Naive B cell (primary cell): ENCODE measurements at regions not wholly inside any gene's neighbourhood (a gene's known extent, or its start where the extent isn't known, plus 50 kb on each side); places are given as distances from the start of the nearest gene placed in this dataset.
A peak's percentile ranks its signal among the peaks of the same experiment; 100 is the strongest.

Experiments used
- ATAC-seq, 2 donors: fragments of 150-1000 bp; cut with Tn5 transposase; 2 replicates each; pipeline ENCODE4 v1.10.0; 2021; ENCODE audit warnings: low read depth in 2 of 2, mild to moderate bottlenecking in 2 of 2, moderate library complexity in 2 of 2
- DNase-seq: peaks from one replicate; pipeline ENCODE4 v3.0.0; 2022
- H3K27ac Mint-ChIP-seq, 6 donors: one replicate each; pipeline ENCODE4 v1.8.0; 2020 to 2022; ENCODE audit warnings: mild to moderate bottlenecking in 6 of 6, mixed read lengths in 6 of 6, moderate library complexity in 5 of 6, inconsistent platforms in 2 of 6
- H3K27me3 Mint-ChIP-seq, 3 donors: one replicate each; pipeline ENCODE4 v1.8.0; 2021 to 2022; ENCODE audit warnings: mixed read lengths in 3 of 3, mild to moderate bottlenecking in 1 of 3
- H3K36me3 Mint-ChIP-seq, 2 donors: one replicate each; pipeline ENCODE4 v1.8.0; 2020 to 2022; ENCODE audit warnings: mixed read lengths in 2 of 2, inconsistent platforms in 1 of 2, mild to moderate bottlenecking in 1 of 2
- H3K4me1 Mint-ChIP-seq, 3 donors: one replicate each; pipeline ENCODE4 v1.8.0; 2020 to 2022; ENCODE audit warnings: mixed read lengths in 3 of 3, inconsistent platforms in 1 of 3, mild to moderate bottlenecking in 1 of 3, moderate library complexity in 1 of 3
- H3K4me3 Mint-ChIP-seq, 8 donors: one replicate each; pipeline ENCODE4 v1.8.0; 2020 to 2022; ENCODE audit warnings: mild to moderate bottlenecking in 8 of 8, mixed read lengths in 8 of 8, moderate library complexity in 8 of 8, inconsistent platforms in 2 of 8
- H3K9me3 Mint-ChIP-seq, 7 donors: one replicate each; pipeline ENCODE4 v1.8.0; 2020 to 2022; ENCODE audit warnings: mixed read lengths in 7 of 7, mild to moderate bottlenecking in 5 of 7, inconsistent platforms in 2 of 7, moderate library complexity in 1 of 7

- DNase-seq (no peak), ATAC-seq (no peak)
- Mint-ChIP-seq H3K27me3 (peaks cover 0 to 9% (median 6%) of the 10 kb centered on the region in 3 donors), H3K4me3 (no peak overlapping the region), H3K36me3 (no peaks in the 10 kb centered on the region), H3K27ac (peak overlapping the region in 2 of 6 donors; percentile 42 to 47), H3K9me3 (no peaks in the 10 kb centered on the region), H3K4me1 (peaks cover 0 to 7% (median 0%) of the 10 kb centered on the region in 3 donors)
Measured at GRCh38 chr15:93278783-93279182, 189.8 kb upstream of the RGMA start.

GRCh38 chr15:93278006-93278405, 189.0 kb upstream of the RGMA start:
- DNase-seq (no peak), ATAC-seq (no peak)
- Mint-ChIP-seq H3K27me3 (peaks cover 0 to 9% (median 6%) of the 10 kb centered on the region in 3 donors), H3K27ac (no peak overlapping the region), H3K9me3 (peaks cover 0 to 1% (median 0%) of the 10 kb centered on the region in 7 donors), H3K4me1 (peaks cover 0 to 7% (median 0%) of the 10 kb centered on the region in 3 donors), H3K4me3 (no peak overlapping the region), H3K36me3 (no peaks in the 10 kb centered on the region)

DNA sequence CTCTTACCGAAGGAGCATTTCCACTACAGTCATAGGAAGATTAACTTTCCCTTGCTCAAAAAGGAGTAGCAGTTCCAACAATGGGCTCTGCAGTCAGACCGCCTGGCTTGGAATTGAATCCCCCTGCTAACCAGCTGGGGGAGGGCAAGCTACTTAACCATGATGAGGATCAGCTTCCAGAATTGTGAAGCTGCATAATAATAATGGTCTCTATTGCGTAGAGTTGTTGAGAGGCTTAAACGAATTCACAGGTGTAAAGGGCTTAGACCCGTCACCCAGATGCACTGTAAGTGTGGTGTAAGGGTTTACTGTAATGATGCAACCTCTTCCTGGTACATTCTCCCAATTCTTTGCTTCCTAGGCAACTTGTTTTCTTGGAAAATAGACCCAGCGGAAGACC, 185.2 kb upstream of the RGMA start:
- no peak for ATAC-seq

GRCh38 chr15:93271871-93272270, 182.9 kb upstream of the RGMA start:
- Mint-ChIP-seq H3K9me3 (peaks cover 0 to 22% (median 8%) of the 10 kb centered on the region in 7 donors), H3K4me3 (no peak overlapping the region), H3K27me3 (peaks cover 0 to 3% (median 0%) of the 10 kb centered on the region in 3 donors), H3K36me3 (no peaks in the 10 kb centered on the region), H3K27ac (no peak overlapping the region), H3K4me1 (no peaks in the 10 kb centered on the region)
- DNase-seq, result no peak
- ATAC-seq, result no peak

More for the DNA sequence above, 185.2 kb upstream of the RGMA start:
- H3K4me3 Mint-ChIP-seq, result no peak overlapping the region
- H3K9me3 Mint-ChIP-seq, result peaks cover 0 to 22% (median 6%) of the 10 kb centered on the region in 7 donors
- H3K27me3 Mint-ChIP-seq, result peaks cover 0 to 3% (median 0%) of the 10 kb centered on the region in 3 donors
- no peak overlapping the region for H3K27ac Mint-ChIP-seq
- H3K36me3 Mint-ChIP-seq, result no peaks in the 10 kb centered on the region
- DNase-seq, result no peak
- peaks cover 0 to 7% (median 0%) of the 10 kb centered on the region in 3 donors for H3K4me1 Mint-ChIP-seq

GRCh38 chr15:93270937-93271467, 182.0 kb upstream of the RGMA start:
- no peak overlapping the region for H3K4me3 Mint-ChIP-seq
- no peak for DNase-seq
- peaks cover 0 to 22% (median 8%) of the 10 kb centered on the region in 7 donors for H3K9me3 Mint-ChIP-seq
- H3K27ac Mint-ChIP-seq, result no peak overlapping the region
- H3K27me3 Mint-ChIP-seq, result peaks cover 0 to 3% (median 0%) of the 10 kb centered on the region in 3 donors
- H3K4me1 Mint-ChIP-seq, result no peaks in the 10 kb centered on the region
- no peak for ATAC-seq
- no peaks in the 10 kb centered on the region for H3K36me3 Mint-ChIP-seq

DNA sequence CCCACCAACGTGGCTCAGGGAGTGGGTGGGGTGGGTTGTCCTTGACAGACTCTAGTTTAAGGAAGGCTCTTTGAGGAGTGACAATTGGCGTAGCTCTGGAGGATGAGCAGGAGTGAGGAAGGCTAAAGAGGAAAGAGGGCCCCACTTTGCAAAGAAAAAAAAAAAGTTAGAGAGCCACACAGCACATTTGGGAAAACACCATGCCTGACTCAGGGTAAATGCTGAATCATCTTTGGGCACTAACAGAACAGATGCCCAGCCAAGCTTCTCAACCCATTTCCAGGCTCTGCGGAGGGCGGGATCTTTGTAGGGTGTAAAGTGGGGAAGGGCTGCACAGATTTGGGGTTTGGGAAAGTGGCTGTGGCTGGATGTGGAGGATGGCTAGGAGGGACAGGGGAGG, 179.1 kb upstream of the RGMA start:
- Mint-ChIP-seq H3K27me3 (no peaks in the 10 kb centered on the region), H3K27ac (no peak overlapping the region), H3K4me3 (no peak overlapping the region), H3K36me3 (no peaks in the 10 kb centered on the region), H3K9me3 (peaks cover 0 to 25% (median 8%) of the 10 kb centered on the region in 7 donors), H3K4me1 (no peaks in the 10 kb centered on the region)
- DNase-seq (no peak), ATAC-seq (no peak)

DNA sequence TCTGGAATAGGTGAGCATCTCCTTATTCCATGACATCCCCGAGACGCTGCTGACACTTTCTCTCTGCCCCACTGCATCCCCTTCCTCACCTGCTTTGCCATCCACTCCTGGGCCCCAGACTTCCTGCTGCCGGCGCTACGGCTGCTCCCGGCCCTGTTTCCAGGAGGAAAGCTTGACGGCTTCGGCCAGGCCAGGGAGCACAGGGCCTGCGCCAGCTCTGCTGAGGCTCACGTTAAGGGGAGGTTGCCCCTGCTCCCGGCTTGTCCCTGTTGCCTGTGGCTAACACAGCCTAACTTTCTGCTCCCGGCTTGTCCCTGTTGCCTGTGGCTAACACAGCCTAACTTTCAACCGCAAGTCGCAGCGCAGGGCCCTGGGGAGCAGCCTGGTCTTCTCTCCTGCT, 177.3 kb upstream of the RGMA start:
- DNase-seq, result no peak
- H3K4me1 Mint-ChIP-seq, result no peaks in the 10 kb centered on the region
- no peaks in the 10 kb centered on the region for H3K36me3 Mint-ChIP-seq
- H3K4me3 Mint-ChIP-seq, result no peak overlapping the region
- H3K9me3 Mint-ChIP-seq, result peaks cover 0 to 15% (median 5%) of the 10 kb centered on the region in 7 donors
- no peak for ATAC-seq
- H3K27ac Mint-ChIP-seq, result no peak overlapping the region
- peaks cover 0 to 6% (median 0%) of the 10 kb centered on the region in 3 donors for H3K27me3 Mint-ChIP-seq

GRCh38 chr15:93265111-93265556, 176.1 kb upstream of the RGMA start:
- Mint-ChIP-seq H3K27me3 (peaks cover 0 to 6% (median 0%) of the 10 kb centered on the region in 3 donors), H3K27ac (no peak overlapping the region), H3K36me3 (no peaks in the 10 kb centered on the region), H3K4me3 (no peak overlapping the region), H3K9me3 (peaks cover 0 to 8% (median 2%) of the 10 kb centered on the region in 7 donors), H3K4me1 (no peaks in the 10 kb centered on the region)
- DNase-seq (no peak), ATAC-seq (no peak)

DNA sequence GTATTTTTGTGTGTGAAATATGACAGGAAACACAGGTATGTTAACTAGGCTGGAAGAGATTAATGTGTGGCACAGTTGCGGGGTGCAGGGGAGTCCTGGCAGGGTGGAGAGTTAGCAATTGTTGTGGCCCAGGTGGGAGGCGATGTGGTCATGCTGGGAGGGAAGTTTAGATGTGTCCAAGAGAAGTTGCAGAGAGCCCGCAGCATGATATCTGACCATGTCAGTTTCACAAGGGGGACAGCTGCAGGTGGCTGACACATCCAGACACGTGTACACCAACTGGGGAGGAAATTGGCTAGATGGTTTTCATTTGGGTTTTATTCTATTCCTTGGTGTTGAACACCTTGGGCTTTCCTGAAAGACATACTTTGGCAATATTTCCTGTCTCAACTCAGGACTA, 172.8 kb upstream of the RGMA start:
- Mint-ChIP-seq H3K27ac (no peak overlapping the region), H3K36me3 (no peaks in the 10 kb centered on the region)
- DNase-seq, result no peak

GRCh38 chr15:93257920-93258319, 168.9 kb upstream of the RGMA start:
- Mint-ChIP-seq H3K9me3 (no peaks in the 10 kb centered on the region), H3K4me1 (peaks cover 0 to 8% (median 0%) of the 10 kb centered on the region in 3 donors), H3K27me3 (peaks cover 0 to 6% (median 0%) of the 10 kb centered on the region in 3 donors), H3K36me3 (no peaks in the 10 kb centered on the region), H3K27ac (no peak overlapping the region), H3K4me3 (no peak overlapping the region)
- ATAC-seq, result no peak
- DNase-seq, result no peak

More for the DNA sequence above, 172.8 kb upstream of the RGMA start:
- ATAC-seq, result no peak
- Mint-ChIP-seq H3K4me3 (no peak overlapping the region), H3K4me1 (peaks cover 0 to 8% (median 0%) of the 10 kb centered on the region in 3 donors), H3K27me3 (peaks cover 0 to 6% (median 0%) of the 10 kb centered on the region in 3 donors), H3K9me3 (peaks cover 0 to 4% (median 0%) of the 10 kb centered on the region in 7 donors)

GRCh38 chr15:93253681-93254080, 164.7 kb upstream of the RGMA start:
- no peaks in the 10 kb centered on the region for H3K36me3 Mint-ChIP-seq
- H3K9me3 Mint-ChIP-seq, result no peaks in the 10 kb centered on the region
- DNase-seq, result no peak
- H3K27ac Mint-ChIP-seq, result no peak overlapping the region
- H3K27me3 Mint-ChIP-seq, result no peaks in the 10 kb centered on the region
- no peak for ATAC-seq
- peaks cover 0 to 2% (median 0%) of the 10 kb centered on the region in 3 donors for H3K4me1 Mint-ChIP-seq
- no peak overlapping the region for H3K4me3 Mint-ChIP-seq

GRCh38 chr15:93252780-93253179, 163.8 kb upstream of the RGMA start:
- no peak for DNase-seq
- H3K4me1 Mint-ChIP-seq, result no peaks in the 10 kb centered on the region
- no peaks in the 10 kb centered on the region for H3K9me3 Mint-ChIP-seq
- H3K36me3 Mint-ChIP-seq, result no peaks in the 10 kb centered on the region
- H3K27ac Mint-ChIP-seq, result no peak overlapping the region
- no peak for ATAC-seq
- no peak overlapping the region for H3K4me3 Mint-ChIP-seq
- H3K27me3 Mint-ChIP-seq, result no peaks in the 10 kb centered on the region

- no peak for DNase-seq
- no peaks in the 10 kb centered on the region for H3K9me3 Mint-ChIP-seq
- no peak overlapping the region for H3K27ac Mint-ChIP-seq
- no peaks in the 10 kb centered on the region for H3K4me1 Mint-ChIP-seq
- no peaks in the 10 kb centered on the region for H3K27me3 Mint-ChIP-seq
- no peak for ATAC-seq
- H3K4me3 Mint-ChIP-seq, result no peak overlapping the region
- no peaks in the 10 kb centered on the region for H3K36me3 Mint-ChIP-seq
Measured at GRCh38 chr15:93250950-93251349, 161.9 kb upstream of the RGMA start.

DNA sequence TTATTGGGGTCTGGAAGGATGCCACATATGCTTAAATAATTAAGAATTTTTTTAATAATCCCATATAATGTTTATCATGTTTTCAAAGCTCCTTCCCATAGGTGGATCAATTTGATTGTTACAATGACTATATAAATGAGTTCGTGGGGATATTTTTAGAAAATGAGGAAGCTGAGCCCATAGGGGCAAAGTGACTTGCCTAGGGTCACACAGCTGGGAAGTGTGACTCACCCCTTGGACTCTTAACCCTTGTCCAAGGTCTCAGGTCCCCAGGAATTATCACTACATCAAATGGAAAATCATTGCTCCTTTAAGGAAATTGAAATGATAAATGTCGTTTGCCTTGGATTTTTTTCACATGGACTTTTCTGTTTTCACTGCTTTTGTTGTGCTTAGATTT, 161.2 kb upstream of the RGMA start:
- Mint-ChIP-seq H3K4me3 (no peak overlapping the region), H3K36me3 (no peaks in the 10 kb centered on the region), H3K4me1 (no peaks in the 10 kb centered on the region), H3K27me3 (no peaks in the 10 kb centered on the region), H3K27ac (no peak overlapping the region), H3K9me3 (no peaks in the 10 kb centered on the region)
- DNase-seq (no peak), ATAC-seq (no peak)
